Head of caudate nucleus (tissue), 42 donors: ENCODE measurements at regions not wholly inside any gene's neighbourhood (a gene's known extent, or its start where the extent isn't known, plus 50 kb on each side); places are given as distances from the start of the nearest gene placed in this dataset.
"Not testable (repeated sequence)": the region's sequence is repeated elsewhere in the genome, so short reads cannot be mapped to it uniquely, and the experiment has no call there.

Source experiments
- DNase-seq, 42 donors: peaks; one replicate each; pipeline versions ENCODE4 v3.0.0 to v3.0.0-alpha.2; 2020 to 2021; ENCODE audit warnings: mixed read lengths in 7 of 42
- intact Hi-C: fragments of 100-400 bp; cut with DNase I; formaldehyde crosslinking; loops from one replicate; pipeline ENCODE4 v1.15.0; 2022

DNA sequence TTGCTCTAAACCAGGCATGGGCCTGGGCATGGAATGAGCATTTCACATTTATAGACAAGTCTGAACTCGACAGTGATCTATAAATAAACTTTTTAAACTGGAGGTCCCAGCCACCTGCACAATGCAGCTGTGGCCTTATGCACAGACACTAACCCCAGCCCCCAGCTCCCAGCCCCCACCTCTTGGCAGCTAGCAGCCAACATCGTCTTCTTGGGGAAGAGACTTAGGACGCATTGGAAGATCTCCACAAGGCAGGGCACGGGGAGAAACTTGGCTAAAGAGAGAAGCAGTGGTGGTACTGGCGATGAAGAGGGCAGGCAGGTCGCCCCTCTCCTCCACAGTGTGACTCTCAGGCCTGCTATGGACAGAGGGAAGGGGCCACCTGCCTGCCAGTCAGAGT lies 213.2 kb downstream of the ANAPC1 start:
- intact Hi-C loops: no loop called here
- DNase-seq: peak in 1 of 42 donors; percentile 29

DNA sequence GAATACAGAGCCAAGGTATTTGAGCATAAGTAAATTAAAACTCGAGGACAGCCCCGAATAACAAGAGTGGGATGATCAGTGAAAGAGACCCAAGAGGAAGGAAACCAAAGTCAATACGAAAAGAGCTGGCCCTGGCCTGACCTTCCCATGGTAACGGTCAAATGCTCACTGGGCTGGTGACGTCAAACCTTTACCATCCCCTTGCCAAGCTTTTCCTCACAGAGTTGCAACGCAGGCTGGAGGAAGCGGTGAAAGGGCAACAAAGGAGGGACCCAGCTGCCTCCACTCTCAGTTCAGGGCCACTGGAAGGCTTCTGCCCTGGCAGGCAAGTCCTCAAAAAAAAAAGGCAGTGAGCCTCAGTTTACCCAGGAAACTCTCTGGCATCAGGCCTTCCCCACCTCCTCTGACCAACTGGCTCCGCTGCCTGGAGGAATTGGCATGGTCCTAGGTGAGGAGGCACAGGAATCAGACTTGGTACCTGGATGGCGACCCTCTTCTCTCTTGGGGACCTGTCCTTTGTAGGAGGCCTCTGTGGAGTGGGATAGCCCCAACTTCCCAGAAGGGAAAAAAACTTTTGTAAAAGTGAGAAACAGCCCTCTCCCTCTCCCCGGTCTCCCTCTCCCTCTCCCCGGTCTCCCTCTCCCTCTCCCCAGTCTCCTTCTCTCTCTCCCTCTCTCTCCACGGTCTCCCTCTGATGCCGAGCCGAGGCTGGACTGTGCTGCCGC lies 212.4 kb downstream of the ANAPC1 start:
- intact Hi-C loops: no loop called here
- peak in 2 of 42 donors; percentile 32 to 34 for DNase-seq

DNA sequence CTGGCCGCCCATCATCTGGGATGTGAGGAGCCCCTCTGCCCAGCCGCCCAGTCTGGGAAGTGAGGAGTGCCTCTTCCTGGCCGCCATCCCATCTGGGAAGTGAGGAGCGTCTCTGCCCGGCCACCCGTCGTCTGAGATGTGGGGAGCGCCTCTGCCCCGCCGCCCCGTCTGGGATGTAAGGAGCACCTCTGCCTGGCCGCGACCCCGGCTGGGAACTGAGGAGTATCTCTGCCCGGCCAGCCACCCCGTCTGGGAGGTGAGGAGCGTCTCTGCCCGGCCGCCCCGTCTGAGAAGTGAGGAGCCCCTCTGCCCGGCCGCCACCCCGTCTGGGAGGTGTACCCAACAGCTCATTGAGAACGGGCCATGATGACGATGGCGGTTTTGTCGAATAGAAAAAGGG lies 211.4 kb downstream of the ANAPC1 start:
- intact Hi-C loops, DNase-seq: not testable (repeated sequence)

DNA sequence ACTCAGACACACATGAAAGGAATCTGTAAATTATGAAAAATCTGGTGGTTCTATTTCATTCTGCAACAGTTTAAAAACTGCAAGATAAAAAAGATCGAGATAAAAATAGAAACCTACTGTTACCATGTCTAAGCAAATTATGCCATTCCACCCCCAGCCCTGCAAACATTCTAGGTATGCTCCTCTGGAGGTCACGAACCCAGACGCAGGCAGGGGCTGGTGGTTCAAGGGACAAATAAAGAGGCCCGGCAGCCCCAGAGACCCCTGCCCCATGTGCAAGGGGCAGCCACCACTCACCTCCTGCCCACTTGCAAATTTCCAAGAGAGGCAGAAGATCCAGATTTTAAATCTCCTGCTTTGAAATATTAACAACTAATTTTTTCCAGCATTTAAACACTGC lies 210.5 kb downstream of the ANAPC1 start:
- peak in 1 of 42 donors; percentile 19 for DNase-seq
- intact Hi-C loops: no loop called here

DNA sequence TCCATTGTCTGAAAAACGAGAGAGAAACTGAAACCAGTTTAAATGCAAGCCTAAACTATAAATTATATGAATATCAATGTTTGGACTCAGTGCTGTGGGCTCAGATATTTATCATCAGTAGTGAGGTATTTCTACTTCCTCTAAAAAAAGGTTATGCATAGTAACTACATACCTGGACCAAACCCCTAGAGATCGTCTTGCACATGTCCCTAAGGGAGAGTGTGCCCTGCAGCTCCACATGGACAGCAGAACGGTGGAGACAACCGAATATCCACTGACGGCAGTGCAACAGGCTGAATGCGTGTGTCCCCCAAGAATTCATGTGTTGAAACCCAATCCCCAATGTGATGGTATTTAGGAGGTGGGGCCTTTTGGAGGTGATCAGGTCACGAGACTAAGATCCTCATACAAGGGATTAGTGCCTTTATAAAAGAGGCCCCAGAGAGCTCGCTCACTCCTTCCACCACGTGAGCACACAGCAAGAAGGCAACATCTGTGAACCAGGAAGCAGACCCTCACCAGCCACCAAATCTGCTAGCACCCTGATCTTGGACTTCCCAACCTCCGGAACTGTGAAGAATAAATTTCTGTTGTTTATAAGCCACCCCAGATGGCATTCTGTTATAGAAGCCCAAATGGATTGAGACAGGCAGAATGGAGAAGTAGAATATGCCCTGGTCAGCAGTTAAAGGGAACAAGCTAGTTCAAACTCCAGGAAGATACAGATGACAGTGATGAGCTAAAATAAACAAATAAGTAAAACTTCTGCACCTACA lies 208.4 kb downstream of the ANAPC1 start:
- DNase-seq: no peak
- intact Hi-C loops: no loop called here

DNA sequence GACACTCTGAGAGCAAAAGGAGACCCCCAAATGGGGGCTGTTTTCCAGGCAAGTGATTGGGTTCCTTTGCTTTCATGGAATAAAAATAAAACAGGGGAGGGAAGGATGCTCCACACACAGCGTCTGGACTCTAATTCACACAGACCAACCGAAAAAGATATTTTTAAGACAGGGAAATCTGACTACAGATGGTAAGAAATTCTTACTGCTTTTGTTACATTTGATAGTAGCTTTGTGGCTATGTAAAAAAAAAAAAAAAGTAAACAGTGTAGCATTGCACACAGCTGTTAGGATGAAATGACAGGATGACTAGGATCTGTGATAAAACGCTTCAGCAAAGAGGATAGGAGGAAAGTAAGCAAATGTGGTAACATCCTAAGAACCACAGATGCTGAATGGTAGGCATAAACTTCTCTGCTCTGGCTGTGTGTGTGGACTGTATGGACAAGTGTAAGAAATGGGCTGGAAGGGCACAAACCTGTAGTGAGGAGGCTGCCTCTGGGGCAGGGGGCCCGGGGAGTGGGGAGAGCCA lies 207.6 kb downstream of the ANAPC1 start:
- no peak for DNase-seq
- intact Hi-C loops: no loop called here

DNA sequence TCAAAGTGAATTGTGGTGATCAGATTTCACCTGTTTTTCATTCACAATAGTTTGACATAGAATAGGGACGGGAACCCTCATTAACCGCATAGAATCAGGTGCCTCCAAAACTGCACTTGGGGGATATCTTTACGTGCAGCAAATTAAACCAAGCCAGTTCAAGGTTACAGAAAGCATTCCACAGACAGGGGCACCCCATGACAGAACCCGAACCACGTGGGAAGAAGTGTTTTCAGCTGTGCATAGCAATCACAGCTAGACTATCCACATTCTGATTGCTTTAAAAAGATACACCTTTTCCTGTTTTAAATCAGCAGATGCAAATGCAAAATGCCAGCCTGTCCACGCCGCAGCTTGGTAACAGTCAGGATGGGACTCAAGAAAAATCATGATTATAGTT lies 205.8 kb downstream of the ANAPC1 start:
- intact Hi-C loops: no loop called here
- peak in 2 of 42 donors; percentile 10 to 13 for DNase-seq

DNA sequence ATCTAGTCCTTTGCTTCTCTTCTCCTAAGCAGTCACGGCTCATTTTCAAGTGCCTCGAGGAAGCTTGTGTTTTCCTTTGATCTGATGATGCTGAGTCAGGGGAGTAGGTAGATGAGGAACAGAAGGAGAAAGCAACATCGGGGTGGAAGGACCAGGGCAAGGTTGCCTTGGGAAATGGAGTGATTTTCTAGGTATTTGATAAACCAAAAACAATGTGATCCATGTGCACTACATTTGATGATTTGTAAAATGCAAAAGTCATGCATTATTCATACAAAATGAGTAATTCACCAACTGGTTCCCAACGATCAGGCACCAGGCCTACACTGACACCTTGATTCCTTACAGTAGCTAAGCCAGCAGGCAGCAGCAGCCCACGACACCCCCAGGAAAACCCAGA lies 205.3 kb downstream of the ANAPC1 start:
- peak in 17 of 42 donors; percentile 2 to 57 (median 27) for DNase-seq
- intact Hi-C loops: no loop called here

DNA sequence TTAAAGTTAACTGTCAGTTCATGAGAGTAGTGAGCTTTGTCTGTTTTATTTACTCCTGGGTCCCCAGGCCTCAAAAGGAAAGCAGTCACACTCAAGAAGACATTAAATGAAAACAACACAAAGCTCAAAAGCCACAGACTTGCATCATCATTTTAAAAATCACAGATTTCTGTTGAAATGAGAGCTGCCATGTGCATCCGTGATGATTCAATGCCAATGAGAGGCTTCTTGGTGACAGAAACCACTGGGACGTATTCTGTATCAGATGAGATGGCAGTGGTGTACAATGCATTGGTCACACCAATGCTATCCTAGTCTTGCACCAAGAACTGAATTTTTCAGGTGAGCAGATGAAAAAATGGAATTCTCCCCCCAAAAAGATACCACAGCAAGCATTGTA lies 204.8 kb downstream of the ANAPC1 start:
- DNase-seq: no peak
- intact Hi-C loops: no loop called here

DNA sequence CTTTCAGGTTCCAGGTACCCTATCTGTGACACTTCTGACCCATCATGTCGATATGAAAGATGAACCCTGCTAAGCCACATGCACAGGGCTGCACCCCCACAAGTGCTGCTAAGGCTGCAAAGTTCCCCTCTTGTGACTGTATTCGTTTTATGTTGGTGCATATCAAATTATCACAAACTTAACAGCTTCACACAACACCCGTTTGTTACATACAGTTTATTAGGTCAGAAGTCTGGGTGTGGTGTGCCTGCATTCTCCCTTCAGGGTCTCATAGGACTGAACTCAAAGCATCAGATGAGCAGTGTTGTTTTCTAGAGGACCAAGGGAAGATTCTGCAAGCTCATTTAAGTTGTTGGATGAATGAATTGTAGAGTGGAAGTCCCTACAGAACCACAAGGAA lies 199.4 kb downstream of the ANAPC1 start:
- no peak for DNase-seq
- intact Hi-C loops: no loop called here

DNA sequence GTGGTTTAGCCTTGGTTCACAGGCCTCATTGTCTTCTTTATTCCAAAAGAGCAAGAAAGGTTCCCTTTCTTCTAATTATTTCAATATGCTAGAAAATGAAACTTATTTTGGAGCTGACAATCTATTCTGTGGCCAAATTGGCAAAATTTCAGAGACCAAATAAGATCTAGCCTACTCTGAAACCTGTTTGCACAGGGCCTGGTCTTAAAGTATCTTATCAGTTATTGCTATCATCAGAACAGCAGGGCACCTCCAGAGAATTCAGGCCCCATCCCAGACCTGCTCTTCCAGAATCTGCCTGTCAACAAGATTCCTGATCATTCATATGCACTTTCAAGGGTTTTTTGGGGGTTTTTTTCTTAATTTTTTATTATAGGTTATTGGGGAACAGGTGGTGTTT lies 198.7 kb downstream of the ANAPC1 start:
- no peak for DNase-seq
- intact Hi-C loops: no loop called here

DNA sequence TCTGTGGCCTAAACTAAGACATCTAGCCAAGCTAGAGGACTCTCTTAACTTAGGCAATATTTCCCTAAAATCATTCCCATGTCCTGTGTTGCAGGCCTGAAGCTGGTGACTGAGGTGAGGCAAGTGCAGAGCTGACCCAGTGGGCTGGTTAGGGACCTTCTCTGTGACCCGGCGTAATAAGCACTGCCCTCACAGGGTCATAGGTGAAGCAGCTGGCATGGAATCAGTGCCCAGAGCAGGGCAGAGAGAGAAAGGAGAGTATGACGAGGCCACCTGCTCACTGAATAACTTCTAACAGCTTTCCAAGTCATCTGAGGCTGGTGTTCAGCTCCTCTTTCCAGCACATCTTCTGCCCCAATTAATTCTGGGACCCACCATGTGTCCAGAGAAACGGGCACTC lies 197.0 kb downstream of the ANAPC1 start:
- DNase-seq: no peak
- intact Hi-C loops: no loop called here

DNA sequence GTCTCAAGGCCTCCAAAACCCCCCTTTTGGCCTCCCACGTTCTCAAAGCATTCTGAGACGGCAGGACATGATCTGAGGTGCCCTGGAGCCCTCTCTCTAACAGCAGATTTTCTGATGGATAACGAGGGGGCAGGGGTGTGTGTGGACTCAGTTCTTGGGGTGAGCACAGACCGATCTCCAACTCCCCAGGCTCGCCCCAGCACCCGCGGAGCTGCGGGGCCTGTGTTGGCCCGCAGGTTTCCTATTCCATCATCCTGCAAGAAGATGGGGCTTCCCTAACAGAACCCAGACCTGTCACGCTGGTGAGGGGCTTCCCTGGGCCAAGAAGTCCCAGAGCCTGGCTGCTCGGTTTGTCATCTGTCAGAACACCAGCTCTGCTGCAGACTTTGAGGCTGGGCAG lies 196.1 kb downstream of the ANAPC1 start:
- intact Hi-C loops: no loop called here
- DNase-seq: no peak

DNA sequence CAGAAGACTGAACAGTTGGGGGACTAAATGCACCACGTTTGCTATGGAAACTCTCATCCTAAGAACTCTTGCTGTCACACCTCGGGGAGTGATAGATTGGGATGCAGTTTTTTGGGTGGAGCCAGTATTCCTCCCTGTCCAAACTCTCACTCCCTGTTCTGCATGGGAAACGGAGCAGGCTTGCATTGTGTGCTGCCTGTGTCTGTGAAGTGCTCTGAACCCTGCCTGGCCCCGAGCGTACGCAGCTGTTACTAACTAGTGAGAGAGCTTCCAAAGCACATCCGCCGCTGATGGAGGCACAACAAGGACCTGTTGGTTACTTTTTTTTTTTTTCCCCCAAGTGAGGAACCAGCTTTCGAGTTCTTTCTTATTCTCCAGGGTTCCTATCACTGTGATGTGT lies 195.5 kb downstream of the ANAPC1 start:
- no peak for DNase-seq
- intact Hi-C loops: no loop called here

DNA sequence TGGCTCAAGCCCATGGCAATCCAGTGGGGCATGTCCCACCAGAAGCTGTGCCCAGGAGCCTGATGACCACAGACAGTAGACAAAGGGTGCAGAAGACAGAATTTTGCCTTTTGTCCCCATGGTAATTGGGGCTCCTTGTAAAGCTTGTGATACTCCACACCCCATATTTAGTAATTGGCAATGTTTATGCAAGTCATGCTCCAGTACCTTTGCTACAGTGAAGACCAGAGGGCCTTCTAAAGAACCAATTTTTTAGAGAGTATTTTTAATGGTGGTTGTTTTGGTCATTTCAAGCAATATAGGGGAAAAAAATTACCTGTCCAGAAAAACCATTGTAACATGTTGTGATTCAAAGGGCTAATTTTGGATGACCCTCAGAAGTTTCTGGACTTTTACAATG lies 194.8 kb downstream of the ANAPC1 start:
- DNase-seq: no peak
- intact Hi-C loops: no loop called here

DNA sequence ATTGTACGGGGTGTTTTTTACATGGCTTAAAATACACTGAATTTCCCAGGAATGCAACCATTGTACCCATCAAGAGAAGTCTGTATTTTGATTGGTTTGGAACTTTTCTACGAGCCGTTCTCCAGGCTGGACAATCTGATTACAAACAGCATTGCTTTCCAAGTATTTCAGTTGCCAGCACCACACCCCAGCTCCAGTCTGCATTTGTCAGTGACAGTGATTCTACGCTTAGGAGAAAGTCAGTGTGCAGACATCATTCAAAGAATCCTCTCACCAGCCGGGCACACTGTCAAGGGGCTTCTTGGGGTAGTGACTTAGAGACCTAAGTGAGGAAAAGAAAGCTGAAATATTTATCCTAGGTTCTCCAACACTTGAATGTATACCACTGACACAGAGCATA lies 194.1 kb downstream of the ANAPC1 start:
- no peak for DNase-seq
- intact Hi-C loops: no loop called here

DNA sequence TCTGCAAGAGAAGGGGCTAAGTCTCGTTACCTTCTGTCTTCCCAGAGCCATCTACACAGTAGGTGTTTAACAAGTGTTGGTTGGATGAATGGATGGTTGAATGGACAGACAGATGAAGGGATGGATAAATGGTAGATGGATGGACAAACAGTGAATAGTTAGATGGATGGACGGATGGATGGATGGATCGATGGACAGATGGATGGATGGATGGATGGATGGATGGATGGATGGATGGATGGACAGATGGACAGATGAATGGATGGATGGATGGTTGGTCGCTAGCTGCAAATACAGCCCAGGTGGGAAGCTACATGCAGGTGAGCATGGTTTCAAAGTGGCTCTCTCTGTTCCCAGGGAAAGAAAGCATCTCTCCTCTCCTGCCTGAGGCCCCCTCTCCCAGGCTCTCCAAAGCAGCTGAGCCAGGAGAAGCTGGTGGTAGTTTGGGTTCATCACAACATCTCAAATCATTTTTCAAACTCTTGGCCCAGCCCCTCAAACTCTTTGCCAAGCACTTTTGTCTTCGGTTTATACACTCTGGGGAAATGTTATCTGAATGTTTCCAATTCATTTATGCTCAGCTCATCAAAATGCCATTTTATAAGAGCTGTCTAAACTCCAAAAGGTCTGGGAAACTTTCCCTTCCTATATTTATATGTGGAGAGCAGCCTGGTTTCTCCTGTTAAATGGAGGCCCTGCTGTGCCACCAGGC lies 192.7 kb downstream of the ANAPC1 start:
- intact Hi-C loops: no loop called here
- no peak for DNase-seq

DNA sequence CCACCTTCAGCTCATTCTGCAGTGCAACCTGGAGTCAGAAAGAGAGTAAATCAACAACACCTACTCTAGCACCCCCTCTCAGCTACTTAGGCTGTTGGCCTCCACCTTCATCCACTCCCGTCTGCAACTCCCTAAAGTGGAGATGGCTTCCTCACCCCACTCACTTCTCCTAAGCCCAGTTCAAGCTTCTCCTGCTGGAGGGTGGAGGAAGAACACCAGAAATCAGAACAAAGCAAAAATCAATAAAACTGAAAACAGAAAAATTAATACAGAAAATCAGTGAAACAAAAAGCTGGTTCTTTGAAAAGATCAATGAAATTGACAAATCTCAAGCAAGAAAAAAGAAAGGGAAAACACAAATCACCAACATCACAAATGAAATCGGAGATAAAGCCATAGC lies 191.7 kb downstream of the ANAPC1 start:
- intact Hi-C loops: no loop called here
- no peak for DNase-seq

DNA sequence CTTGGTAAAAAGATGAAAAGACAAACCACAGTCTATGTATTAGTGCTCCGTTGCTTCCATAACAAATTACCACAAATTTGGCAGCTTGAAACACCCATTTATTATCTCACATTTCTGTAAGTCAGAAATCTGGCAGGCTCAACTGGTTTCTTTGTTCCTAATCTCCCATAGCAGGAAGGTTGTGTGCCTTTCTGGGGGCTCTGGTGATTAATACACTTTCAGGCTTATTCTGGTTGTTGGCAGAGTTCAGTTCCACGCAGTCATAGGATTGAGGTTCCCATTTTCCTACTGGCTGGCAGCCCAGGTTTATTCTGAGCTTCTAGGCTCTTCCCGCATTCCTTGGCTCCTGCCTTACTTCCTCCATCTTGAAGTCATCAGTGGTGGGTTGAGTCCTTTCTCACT lies 189.3 kb downstream of the ANAPC1 start:
- intact Hi-C loops: no loop called here
- DNase-seq: no peak

DNA sequence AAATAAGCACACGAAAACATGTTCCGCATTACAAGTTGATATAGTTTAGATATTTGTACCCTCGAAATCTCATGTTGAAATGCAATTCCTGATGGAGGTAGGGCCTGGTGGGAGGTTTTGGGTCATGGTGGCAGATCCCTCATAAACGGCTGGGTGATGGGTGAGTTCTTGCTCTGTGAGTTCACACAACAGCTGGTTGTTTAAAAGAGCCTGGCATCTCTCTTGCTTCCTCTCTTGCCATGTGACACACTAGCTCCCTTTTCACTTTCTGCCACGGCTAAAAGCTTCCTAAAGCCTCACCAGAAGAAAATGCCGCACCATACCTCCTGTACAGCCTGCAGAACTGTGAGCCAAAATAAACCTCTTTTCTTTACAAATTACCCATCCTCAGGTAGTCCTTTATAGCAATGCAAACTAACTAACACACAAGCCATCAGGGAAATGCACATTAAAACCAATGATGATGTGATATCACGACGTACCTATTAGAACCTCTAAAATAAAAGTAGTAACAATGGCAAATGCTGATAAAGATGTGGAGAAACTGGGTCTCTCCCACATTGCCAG lies 188.5 kb downstream of the ANAPC1 start:
- no peak for DNase-seq
- intact Hi-C loops: no loop called here
